ENCODE measurements at regions not wholly inside any gene's neighbourhood (a gene's known extent, or its start where the extent isn't known, plus 50 kb on each side); places are given as distances from the start of the nearest gene placed in this dataset.
"Not testable (repeated sequence)": the region's sequence is repeated elsewhere in the genome, so short reads cannot be mapped to it uniquely, and the experiment has no call there.

DNA sequence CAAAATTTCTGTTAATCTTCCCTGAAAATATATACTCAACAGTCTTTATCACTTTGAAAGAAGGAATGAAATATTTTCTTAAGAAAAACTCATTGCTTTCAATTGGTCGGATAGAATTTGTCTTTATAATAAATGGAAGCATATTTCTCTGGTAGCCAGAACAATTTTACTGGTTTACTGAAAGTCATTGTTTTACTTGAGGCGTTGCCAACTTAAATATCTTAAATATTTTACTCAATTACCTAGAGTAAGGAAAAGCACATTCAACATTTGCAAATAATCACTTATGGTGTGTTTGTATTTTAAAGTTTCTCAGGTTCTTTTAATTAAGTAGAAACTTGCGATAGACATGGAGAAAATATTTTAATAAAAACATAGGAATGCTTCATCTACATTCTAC is 1181.7 kb downstream of the EFNA5 start:
- DNase-seq (ENCODE audit: extremely low read depth in 1 of 2, low read depth in 1 of 2), result no peak

DNA sequence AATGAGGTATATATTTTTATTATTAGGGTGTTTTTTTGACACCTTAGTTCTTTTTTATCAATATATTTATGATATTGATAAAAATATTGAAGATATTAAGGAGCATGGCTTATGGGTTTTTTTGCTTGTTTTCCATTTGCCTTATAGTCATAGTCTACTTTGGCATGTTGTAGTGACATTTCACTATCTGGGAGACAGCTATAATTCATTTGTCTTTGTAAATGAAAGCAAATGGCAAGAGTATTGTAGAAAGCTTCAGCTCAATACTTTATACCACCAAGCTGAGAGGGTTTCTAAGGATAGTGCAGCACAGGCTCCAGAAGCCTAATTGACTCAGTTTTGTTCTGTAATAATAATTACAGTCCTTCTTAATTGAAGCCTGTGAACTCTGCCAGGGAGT is 1182.3 kb downstream of the EFNA5 start:
- no peak for DNase-seq (ENCODE audit: extremely low read depth in 1 of 2, low read depth in 1 of 2)

DNA sequence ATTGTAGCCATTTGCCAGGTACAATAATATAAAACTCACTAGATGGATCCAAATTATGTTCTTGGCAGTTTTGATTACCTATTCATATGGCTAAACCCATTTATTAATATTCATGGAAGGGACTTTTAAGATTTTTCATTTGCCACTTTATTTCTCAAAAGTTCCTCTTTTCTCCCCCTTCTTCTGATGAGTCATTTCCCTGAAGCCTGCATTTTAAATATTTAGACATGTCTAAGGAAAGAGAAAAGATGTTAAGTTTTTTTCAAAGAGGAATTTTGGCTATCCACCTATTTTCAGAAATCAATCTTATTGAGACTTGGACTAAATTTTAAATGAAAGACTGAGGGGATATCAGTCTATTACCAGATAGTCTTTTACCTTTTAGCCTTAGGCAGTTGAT is 1189.4 kb downstream of the EFNA5 start:
- DNase-seq (ENCODE audit: extremely low read depth in 1 of 2, low read depth in 1 of 2), result no peak

DNA sequence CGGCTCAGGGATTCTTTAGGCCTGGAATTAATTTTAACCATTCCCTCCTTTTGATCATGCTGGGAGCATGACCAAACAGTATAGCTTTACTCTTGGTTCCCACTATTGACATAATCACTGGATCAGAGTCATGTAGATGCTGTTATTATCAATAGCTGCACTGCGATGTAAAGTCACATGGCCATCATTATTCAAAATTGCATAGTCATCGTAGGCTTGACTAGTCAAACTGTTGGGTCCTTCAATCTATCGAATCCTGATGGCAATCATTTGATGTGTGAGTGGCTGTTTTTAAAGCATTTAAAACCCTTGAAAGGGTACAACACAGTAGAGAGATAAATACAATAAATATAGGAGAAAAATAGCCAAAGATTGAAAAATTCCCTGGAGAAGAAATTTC is 1194.1 kb downstream of the EFNA5 start:
- DNase-seq (ENCODE audit: extremely low read depth in 1 of 2, low read depth in 1 of 2), result no peak

DNA sequence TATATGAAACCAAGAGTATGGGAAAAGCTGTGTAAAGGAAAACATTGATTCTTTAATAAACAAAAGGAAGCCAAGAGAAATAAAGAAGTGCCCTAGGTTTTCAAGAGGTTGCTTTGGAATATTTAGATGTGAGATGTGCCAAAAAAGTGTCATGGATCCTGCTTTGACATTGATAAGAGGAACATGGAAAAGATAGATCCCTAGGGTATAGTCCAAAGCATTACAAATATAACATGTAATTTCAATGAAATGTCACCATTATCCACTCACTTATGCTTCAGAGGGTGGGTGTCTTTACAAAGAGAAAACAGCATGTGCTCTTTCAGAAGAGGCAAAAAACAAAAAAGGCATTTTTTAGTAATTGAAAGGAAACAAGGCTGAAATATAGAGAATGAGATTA is 1196.7 kb downstream of the EFNA5 start:
- no peak for DNase-seq (ENCODE audit: extremely low read depth in 1 of 2, low read depth in 1 of 2)

DNA sequence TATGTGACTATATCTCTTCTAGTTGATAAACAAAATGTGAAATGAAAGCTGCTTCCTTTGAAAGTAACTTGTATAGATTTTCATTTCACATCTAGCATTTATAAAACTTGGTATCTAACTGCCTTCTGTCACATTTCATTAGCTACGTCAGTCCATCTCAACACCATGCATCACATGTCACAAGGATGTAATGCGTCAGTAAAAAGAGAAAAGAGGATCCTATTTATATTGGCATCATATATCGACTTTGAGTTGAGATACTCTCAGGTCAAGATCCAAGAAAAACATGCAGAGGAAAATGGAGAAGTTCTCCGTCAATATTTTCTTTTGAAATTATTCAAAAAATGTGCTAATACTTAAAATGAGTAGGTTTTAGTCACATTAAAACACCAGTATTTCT is 1211.2 kb downstream of the EFNA5 start:
- no peak for DNase-seq (ENCODE audit: extremely low read depth in 1 of 2, low read depth in 1 of 2)

DNA sequence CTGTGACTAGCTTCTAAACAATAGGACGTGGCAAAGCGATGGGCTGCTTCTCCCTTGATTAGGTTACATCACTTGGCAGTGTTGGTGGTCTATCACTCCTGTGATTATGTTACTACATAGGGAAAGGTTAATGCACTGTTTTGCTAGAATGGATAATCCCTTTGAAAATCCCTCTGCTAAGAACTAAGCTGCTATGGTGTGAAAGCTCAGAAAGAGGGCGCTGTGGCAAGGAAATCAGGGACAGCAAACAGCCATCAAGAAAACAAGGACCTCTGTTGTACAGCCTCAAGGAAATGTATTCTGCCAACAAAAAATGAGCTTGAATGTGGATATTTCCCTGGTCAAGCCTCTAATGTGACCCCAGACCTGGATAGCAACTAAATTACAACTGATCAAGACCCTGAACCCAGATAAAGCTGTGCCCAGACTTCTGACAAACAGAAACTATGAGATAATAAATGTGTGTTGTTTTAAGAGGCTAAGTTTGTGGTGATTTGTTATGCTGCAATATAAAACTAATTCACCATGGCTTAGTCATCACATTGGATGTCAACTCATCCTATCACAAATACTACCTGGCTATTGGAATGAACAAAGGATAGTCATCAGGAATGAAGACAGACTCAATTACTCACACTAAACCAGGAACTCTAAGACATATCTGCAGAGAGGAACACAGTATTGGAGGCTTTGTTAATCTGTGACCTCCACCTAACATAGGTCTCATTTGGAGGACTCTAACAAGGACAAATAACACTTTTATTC is 1215.9 kb downstream of the EFNA5 start:
- DNase-seq (ENCODE audit: extremely low read depth in 1 of 2, low read depth in 1 of 2), result no peak

DNA sequence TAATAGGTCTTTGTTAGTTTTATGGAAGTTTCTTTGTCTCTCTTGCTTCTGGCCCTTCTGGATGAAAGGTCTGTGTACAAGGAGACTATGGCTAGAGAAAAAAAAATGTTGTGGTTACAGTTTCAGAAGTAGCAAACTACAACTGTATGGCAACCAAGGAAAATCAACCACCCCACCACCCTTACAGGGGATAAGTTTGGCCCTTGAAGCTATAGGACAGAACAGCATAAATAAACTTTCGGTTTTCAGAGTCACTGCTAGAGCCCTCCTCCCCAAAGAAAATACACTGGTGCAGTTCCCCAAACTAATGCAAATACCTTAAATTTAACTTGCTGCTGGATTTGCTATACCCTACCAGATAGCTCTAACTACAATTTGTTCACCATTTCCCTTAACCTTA is 1216.7 kb downstream of the EFNA5 start:
- no peak for DNase-seq (ENCODE audit: extremely low read depth in 1 of 2, low read depth in 1 of 2)

DNA sequence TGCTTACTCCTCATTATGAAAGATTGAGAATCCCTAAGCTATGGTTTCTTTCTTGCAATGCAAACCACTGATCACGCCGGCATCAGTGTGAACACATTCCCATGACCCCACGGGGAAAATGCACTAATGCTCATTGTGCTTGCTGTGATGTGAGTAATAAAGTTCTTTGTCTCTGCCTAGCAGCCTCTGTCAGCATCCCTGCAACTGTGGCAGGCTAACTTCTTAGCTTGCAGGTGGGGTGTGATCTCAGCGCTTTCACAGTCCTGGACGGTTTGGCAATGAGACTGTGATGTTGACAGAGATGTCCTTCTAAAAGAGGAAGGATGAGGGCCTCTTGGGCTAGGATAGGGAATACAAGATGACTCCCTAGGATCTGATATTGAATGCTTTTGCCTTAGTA is 1218.7 kb downstream of the EFNA5 start:
- no peak for DNase-seq (ENCODE audit: extremely low read depth in 1 of 2, low read depth in 1 of 2)

DNA sequence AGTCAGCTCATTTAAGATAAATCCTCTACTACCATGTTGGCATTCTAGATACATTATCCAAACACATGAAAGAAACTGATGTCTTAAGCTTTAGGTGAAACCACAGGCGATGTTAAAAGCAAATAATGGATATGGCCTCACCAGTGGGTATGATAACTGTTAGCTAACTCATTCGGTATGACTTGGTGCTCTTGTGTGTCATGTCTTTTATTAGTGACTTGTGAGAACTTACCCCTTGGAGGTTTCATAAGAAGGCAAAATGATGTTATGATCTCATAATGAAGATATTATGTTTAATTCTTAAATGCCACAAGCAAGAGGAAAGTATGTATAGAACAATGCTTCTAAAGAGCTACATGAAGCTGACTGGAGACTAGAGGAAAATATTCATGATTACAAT is 1227.0 kb downstream of the EFNA5 start:
- no peak for DNase-seq (ENCODE audit: extremely low read depth in 1 of 2, low read depth in 1 of 2)

DNA sequence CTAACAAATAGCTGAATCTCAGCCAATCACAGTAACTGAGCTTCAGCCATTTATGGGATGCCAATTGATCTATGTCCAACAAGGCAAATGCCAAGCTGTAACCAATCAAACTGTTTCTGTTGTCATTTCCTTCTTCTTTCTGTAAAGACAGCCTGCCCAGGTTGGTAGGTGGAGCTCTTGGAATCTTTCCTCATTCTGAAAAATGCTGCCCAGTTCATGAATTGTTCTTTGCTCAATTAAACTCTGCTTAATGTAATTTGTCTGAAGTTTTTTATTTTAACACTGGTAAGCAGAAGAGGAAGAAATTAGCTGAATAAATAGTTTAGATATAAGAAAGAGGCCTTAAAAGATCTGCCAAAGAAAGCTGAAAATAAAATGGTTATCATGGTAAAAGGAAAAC is 1235.6 kb downstream of the EFNA5 start:
- no peak for DNase-seq (ENCODE audit: extremely low read depth in 1 of 2, low read depth in 1 of 2)

DNA sequence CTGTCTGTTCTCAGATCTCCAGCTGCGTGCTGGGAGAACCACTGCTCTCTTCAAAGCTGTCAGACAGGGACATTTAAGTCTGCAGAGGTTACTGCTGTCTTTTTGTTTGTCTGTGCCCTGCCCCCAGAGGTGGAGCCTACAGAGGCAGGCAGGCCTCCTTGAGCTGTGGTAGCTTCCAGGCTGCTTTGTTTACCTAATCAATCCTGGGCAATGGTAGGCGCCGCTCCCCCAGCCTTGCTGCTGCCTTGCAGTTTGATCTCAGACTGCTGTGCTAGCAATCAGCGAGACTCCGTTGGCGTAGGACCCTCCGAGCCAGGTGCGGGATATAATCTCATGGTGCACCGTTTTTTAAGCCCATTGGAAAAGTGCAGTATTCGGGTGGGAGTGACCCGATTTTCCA is 1240.0 kb downstream of the EFNA5 start:
- DNase-seq (ENCODE audit: extremely low read depth in 1 of 2, low read depth in 1 of 2), result not testable (repeated sequence)

DNA sequence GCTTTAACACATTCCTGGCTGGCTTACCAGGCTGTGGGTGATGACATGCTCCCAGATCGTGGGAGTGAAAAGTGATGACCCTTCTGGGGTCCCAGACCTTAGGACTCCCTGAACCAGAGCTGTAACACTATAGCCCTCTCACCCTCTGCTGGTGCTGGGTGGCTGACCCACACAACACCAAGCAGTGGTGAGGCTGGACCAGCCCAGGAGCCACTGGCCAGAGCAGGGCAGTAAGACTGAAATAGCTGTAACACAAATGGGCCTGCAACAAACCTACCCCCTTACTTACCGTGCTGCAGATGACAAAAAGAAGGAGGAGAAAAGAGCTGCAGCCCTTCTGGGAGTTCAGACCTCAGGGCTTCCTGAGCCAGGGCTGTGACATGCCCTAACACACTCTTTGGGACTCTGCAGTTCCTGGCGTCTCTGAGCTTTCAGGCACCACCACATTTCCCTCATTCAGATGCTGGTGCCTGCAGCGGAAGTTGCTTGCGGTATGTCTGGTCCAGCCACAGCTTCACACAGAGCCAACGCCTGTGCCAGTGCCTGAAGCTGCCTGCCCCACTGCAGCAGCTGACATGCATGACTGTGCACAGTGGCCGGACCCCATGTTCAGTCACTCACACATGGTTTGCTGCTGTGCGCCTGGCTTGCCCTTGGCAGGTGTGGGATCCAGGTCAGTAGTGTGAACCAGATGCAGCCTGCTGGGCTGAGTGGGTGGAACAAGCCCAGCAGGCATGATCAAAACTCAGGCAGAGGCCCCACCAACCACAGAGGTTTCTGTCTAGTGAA is 1247.4 kb downstream of the EFNA5 start:
- DNase-seq (ENCODE audit: extremely low read depth in 1 of 2, low read depth in 1 of 2), result no peak

DNA sequence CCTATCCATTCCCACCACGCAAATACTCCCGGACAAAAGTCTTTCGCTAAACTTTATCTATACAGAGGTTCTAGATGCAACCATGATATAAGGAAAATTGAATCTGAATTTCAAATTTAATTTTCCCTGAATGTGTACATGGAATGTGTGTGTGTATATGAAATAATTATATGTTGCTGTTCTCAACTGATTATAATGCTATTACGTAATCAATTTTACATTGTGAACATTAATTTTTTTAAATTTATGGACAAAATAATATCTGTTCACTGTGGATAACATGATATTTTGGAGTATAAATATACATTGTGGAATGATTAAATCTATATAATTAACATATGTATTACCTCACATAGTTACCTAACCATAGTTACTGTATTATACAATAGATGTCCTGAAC is 1250.6 kb downstream of the EFNA5 start:
- DNase-seq (ENCODE audit: extremely low read depth in 1 of 2, low read depth in 1 of 2), result no peak

DNA sequence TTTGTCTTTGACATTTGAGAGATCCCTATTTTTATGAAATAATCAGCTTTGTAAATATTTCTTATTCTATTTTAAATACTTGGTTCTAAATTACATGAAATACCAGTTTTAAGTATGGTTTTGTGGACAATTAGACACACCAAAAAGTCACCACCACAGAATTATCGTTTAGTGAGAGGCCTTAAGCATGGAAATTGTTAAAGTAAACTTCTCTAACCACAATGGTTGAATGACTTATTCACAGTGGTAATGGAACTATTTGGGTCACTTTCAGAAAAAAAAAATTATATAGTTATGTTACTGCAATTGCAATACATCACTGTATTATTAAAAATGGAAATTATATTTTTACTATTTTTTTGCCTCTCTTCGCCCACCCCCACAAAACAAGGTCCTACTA is 1252.5 kb downstream of the EFNA5 start:
- no peak for DNase-seq (ENCODE audit: extremely low read depth in 1 of 2, low read depth in 1 of 2)

DNA sequence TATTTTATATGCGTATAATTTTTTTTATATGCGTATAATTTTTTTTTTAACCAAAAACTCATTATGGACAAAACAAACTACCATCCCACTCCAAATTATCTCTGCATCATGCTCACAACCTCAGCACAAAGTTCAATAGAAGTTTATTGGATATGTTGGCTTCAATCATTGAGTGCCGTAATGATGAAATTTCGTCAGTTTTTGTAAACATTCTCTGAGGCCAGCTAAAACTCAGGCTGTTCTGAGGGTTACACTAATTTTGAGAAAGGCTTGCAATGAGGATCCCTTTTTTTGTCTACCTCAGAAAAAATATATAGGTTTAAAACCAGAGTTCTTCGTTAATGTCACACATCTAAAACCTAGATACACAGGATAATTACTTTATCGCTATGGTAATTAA is 1253.2 kb downstream of the EFNA5 start:
- DNase-seq (ENCODE audit: extremely low read depth in 1 of 2, low read depth in 1 of 2), result no peak

DNA sequence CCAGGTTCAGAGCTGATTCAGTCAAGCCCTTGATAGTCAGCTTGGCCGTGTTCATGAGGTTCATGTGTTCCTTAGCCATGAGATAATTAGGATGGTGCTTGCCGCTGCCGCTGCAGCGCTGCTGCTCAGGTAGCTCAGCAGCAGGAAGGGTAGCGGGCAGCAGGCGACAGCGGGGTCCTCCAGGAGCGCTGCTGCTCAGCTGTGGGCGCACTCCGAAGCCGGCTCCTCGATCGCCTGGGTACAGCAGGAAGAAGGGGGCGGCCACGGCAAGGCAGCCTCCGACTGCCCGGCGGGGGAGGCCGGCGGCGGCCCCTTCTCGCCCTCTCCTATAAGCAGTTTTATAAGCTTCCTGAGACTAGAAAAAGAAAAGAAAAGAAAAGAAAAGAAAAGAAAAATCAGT is 1253.6 kb downstream of the EFNA5 start:
- no peak for DNase-seq (ENCODE audit: extremely low read depth in 1 of 2, low read depth in 1 of 2)

DNA sequence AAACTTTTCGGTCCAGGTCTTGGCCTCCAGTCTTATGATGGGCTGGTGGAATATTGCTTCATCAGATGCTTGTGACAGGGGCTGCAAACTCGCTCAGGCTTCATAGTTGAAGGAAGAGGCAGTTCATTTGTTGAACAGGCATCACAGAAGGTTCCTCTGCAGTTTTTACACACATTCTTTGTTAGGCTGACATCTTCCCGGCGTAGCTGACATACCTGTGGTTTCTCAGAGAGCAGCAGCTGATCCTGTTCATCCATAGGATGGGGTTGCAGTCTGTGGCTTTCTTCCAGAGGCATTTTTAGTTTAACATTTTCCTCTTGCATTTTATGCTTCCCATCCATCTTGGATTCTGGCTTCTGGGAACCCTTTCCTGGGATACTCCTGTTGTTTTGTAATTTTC is 1255.2 kb downstream of the EFNA5 start:
- DNase-seq (ENCODE audit: extremely low read depth in 1 of 2, low read depth in 1 of 2), result no peak

DNA sequence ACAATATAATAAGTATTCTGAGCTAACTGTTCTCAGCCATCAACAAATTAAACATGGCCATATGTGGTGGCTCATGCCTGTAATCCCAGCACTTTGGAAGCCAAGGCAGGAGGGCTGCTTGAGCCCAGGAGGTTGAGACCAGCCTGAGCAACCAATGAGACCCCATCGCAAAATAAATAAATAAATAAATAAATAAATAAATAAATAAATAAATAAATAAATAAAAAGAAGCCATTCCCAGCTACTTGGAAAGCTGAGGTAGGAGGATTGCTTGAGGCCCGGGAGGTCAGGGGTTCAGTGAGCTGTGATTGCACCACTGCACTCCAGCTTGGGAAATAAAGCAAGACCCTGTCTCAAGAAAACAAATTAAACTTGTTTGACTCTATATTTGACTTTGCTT is 1256.4 kb downstream of the EFNA5 start:
- DNase-seq (ENCODE audit: extremely low read depth in 1 of 2, low read depth in 1 of 2), result no peak

DNA sequence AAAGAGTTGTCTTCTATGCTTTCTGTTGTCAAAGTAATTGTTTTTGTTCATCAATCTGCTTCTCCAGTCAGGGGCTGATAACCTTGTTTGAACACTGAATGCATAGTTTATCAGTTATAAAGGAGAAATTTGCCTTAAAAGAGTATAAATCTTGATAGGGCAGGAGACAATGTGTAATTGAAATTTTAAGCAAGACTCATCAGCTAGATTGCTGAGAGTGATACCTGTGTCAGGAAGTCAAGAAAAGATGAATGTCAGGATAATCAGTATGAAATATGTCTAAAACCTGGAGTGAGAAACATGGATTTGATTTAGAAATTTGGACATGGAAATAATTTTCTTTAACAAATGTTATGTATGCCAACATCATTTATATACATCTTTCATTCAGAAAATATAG is 1258.1 kb downstream of the EFNA5 start:
- no peak for DNase-seq (ENCODE audit: extremely low read depth in 1 of 2, low read depth in 1 of 2)

DNA sequence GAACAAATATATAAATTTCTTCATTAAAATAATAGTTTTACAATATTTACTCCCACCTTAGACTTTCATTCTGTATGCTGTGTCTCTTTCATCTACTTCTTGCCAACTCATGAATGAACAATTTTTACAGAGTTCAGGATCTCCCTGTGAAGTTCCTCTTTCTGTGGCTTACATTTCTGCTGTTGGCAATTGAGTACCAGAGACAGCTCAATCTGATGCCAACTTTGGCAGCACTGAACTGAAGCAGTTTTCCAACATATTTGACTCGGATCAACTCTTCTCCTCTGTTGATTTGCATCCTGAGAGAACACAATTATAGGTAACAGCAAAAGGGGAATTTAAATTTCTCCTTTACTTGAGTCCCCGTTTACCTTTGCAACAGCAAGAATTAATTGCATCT is 1262.2 kb downstream of the EFNA5 start:
- no peak for DNase-seq (ENCODE audit: extremely low read depth in 1 of 2, low read depth in 1 of 2)

DNA sequence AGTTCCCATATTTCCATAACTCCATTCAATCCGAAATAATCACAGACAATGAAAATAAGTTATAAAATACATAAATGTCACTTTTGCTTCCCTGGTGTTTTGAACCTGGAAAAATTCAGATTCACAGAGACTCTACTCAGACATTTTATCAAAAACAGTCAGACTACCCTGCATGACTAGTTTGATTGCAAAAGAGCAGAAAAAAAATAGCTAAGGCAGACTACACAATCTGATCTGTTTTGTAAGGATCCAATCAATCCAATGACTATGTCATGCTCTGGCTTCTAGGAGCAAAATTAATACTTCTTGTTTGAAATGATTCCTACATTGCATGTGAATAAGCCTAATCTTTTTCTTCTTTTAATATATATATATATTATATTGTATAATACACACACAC is 1262.6 kb downstream of the EFNA5 start:
- no peak for DNase-seq (ENCODE audit: extremely low read depth in 1 of 2, low read depth in 1 of 2)

DNA sequence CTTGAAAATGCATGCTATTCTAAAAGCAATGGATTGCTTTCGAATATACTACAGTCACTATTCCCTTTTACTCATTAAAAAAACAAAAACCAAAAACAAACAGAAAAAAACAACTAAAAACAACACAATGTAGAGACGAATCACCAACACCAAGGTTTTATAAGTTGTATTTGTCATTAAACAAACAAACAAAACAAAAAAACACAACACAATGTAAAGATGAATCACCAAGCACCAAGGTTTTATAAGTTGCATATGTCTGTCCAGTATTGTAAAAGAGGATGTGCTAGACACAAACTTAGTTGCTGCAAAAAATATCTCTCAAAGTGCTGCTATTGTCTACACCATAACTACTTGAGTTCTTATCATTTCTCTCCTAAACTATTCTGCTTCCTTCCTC is 1269.2 kb downstream of the EFNA5 start:
- DNase-seq (ENCODE audit: extremely low read depth in 1 of 2, low read depth in 1 of 2), result no peak
